Ecto neural progenitor cell (in vitro differentiated cells): ENCODE measurements at regions not wholly inside any gene's neighbourhood (a gene's known extent, or its start where the extent isn't known, plus 50 kb on each side); places are given as distances from the start of the nearest gene placed in this dataset.
"Not testable (repeated sequence)": the region's sequence is repeated elsewhere in the genome, so short reads cannot be mapped to it uniquely, and the experiment has no call there.

Source experiments
- DNase-seq: peaks from one replicate; pipeline ENCODE4 v3.0.0-alpha.2; 2018; ENCODE audit warnings: low spot score

GRCh38 chr10:125554016-125554703, 128.8 kb downstream of the TEX36 start:
- DNase-seq = no peak

- no peak for DNase-seq
Measured at GRCh38 chr10:125553091-125553490, 129.9 kb downstream of the TEX36 start.

DNA sequence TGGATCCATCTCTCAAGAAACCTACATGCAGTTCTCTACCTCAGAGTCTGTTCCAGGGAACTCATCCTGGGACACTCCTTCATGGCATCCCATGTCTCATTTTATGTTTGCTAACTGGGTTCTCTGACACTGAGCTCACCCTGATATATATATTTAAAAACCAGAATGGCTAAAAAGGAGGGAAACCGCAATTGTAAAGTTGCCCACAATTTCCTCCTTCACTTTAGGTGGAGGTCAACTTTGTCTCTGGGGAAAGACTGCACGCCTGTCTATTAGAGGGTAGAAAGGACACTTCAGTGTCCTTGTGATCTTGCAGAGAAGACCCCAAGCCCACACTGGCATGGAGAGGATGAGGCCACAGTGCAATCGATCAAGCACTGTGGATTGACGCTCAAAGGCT, 131.7 kb downstream of the TEX36 start:
- DNase-seq = no peak

DNA sequence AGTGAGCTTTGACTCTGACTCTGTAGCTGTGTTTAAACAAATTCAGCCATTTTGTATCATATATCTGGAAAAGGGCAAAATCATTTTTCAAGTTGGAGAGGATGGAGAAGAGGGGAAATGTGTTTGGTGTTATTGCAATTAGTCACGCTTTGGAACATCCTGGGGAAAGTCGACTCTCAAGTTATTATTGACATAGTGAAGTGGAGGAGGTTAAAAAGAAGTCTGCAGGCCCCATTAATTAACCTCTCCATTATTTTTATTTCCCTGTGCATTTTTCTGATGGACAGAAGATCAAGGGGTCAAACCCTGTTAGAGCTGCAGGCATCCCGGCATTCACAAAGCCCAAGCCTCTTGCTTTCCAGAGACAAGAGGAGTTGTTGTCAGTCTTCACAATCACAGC, 132.6 kb downstream of the TEX36 start:
- DNase-seq = no peak

DNA sequence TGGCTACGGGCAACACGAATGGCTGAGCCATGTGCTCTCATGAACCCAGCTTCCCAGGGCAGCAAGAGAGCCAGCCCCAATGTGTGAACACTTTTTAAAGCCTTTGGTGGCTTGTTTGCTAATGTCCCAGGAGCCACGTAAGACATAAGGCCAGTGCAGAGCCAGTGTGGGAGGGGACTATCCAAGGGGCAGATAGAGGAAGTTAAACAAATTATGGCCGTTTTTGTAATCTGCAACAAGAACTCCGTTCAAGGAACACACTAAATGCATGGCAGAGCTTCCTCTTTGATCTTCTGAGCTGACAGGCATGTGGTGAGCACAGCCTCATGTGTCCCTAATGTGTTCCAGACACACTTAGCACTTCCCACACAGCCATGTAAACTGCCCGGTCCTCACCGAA, 133.3 kb downstream of the TEX36 start:
- no peak for DNase-seq

- DNase-seq = no peak
Measured at GRCh38 chr10:125548878-125549277, 134.1 kb downstream of the TEX36 start.

- DNase-seq = no peak
Measured at GRCh38 chr10:125548356-125548755, 134.6 kb downstream of the TEX36 start.

GRCh38 chr10:125547010-125547650, 135.8 kb downstream of the TEX36 start:
- no peak for DNase-seq

- no peak for DNase-seq
Measured at GRCh38 chr10:125543796-125544195, 139.2 kb downstream of the TEX36 start.

DNA sequence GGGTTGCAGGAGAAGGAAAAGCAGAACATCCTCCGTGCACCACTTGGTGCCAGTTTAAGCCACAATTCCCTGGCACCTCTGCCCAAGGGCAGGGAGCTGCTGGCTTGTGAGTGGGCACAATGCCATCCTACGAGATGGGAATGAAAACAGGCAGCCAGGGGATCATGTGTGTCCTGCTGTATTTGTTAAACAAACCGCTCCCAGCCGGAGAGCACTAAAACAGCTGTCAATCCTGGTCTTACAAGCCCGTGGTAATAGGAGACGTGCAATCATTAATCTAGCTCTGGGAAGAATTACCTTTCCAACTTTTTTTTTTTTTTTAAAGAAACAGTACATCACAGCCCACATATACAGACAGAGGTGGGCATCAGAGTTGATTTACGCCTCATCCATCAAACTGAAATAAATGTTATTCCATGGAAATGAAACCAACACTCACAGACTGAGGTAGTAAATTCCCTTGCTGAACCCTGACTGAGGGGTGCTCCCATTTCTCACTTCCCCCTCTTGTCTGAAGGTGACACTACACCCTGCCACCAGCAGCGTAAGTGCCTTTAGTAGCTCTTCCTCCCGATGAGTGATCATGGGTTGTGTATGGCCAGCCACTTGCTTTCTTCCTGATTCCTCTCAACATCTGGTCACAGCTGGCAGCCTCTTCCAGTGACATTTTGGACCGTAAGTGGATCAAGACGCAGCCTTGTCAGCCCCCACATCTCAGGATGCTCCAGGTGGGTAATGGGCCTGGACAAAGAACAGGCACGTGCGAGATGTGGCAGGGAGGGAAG, 143.8 kb downstream of the TEX36 start:
- DNase-seq = no peak

DNA sequence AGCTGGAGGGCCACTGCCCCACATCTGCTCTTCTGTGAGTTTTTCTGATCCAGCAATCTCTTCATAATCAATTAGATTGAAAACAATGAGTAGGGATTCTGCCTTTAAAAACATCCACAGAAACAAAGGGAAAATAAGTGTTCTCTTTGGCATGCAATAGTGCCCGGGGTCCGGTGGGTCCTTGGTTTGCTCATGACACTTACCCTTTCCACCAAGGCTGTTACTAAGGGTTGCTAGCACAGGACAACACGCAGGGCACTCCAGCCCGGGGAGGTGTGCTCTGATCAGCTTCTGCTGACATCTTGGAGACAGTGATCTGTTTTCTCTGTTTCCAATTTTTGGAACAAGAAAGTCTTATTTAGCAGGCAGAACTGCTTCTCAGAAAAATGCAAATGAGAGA, 146.7 kb downstream of the TEX36 start:
- no peak for DNase-seq

DNA sequence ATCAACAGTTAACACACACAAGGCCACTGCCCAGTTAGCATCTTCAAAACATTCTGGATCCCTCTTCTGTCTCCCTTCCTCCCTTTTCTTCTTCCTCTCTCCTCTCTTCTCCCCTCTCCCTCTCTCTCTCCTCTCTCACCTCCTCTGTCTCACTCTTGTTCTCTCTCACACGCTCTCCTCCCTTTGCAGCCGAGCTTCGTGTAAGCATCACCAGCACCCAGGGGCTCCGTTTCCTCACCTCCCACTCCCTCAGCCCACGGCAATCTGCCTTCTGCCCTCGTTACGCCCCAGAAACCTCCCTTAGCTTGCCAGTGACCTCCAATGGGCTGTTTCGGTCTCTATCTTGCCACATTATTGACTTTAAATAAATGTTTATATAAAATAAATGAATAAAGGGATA, 147.4 kb downstream of the TEX36 start:
- no peak for DNase-seq

- no peak for DNase-seq
Measured at GRCh38 chr10:125534515-125534914, 148.4 kb downstream of the TEX36 start.

GRCh38 chr10:125533866-125534265, 149.1 kb downstream of the TEX36 start:
- DNase-seq = no peak

- DNase-seq = no peak
Measured at GRCh38 chr10:125531465-125531864, 151.5 kb downstream of the TEX36 start.

GRCh38 chr10:125523347-125523746, 159.6 kb downstream of the TEX36 start:
- no peak for DNase-seq

DNA sequence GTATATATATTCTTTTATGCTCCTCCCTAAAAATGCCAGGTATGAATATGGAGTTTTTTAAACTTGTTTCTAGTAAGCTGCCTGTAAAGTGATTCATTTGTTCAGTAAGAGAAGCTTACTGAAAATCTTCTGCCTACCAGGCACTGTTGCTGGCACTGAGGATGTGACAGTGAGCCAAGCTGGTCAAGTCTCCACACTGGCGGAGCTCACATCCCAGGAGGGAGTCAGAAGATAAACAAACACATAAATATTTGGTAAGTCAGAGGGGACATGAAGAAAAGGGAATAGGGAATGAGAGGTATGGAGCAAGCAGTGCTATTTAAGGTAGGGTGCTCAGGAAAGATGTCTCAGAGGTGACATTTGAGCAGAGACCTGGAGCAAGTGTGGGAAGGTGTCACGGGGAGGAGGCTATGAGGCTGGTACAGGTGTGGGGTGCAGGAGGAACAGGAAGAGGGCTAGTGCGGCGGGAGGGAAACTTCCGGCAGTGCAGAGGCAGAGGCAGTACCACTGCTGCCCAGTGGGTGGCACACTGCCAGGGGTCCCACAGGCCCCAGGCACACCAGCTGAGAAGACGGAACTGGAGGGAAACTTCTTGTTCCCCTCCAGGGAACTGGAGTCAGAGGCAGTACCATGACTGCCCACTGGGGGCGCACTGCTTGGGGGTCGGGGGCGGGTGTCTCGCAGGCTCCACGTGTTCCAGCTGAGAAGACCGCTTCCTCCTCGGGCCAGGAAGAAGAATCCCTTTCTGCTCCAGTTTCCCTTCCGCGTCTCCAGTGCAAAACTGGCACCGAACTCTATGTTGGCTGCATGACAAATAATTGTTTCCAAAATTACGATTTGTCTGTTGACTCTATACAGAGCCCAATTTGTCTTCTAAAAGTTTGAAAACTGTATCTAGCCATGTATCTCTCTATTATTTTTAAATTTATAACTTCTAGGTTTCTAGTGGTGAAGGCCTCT, 161.0 kb downstream of the TEX36 start:
- DNase-seq = no peak

- DNase-seq = no peak
Measured at GRCh38 chr10:125520968-125521367, 162.0 kb downstream of the TEX36 start.

DNA sequence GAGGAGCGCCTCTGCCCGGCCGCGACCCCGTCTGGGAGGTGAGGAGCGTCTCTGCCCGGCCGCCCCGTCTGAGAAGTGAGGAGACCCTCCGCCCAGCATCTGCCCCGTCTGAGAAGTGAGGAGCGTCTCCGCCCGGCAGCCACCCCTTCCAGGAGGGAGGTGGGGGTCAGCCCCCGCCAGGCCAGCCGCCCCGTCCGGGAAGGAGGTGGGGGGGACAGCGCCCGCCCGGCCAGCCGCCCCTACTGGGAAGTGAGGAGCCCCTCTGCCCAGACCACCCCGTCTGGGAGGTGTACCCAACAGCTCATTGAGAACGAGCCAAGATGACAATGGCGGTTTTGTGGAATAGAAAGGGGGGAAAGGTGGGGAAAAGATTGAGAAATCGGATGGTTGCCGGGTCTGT, 164.6 kb downstream of the TEX36 start:
- not testable (repeated sequence) for DNase-seq

GRCh38 chr10:125515571-125515970, 167.4 kb downstream of the TEX36 start:
- no peak for DNase-seq

- no peak for DNase-seq
Measured at GRCh38 chr10:125514206-125515162, 168.5 kb downstream of the TEX36 start.
